Lung microvascular endothelial cell (primary cell): ENCODE measurements at regions not wholly inside any gene's neighbourhood (a gene's known extent, or its start where the extent isn't known, plus 50 kb on each side); places are given as distances from the start of the nearest gene placed in this dataset.

Experiments used
- DNase-seq, 2 donors: peaks; one replicate each; pipeline versions ENCODE4 v3.0.0 to v3.0.0-alpha.2; 2010; ENCODE audit warnings: low read depth in 2 of 2

DNA sequence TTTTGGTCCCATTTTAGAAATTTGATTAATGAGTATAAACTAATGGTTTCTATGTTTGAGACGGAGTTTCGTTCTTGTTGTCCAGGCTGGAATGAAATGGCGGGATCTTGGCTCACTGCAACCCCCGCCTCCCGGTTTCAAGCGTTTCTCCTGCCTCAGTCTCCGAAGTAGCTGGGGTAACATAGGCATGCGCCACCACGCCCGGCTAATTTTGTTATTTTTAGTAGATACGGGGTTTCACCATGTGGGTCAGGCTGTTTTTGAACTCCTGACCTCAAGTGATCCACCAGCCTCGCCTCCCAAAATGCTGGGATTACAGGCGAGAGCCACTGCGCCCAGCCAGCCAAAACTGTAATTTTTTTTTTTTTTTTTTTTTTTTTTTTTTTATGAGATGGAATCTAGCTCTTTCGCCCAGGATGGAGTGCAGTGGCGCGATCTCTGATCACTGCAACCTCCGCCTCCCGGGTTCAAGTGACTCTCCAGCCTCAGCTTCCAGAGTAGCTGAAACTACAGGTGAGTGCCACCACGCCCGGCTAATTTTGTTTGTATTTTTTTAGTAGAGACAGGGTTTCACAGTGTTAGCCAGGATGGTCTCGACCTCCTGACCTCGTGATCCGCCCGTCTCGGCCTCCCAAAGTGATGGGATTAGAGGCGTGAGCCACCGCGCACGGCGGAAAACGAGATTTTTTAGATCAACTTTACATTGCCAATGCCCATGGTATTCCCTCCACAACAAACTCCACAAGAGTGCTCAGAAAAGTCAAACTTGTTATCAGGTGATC lies 127.8 kb downstream of the HFE start:
- no peak for DNase-seq

GRCh38 chr6:26215585-26216358 lies 128.5 kb downstream of the HFE start:
- peak; percentile 18 to 24 for DNase-seq

DNA sequence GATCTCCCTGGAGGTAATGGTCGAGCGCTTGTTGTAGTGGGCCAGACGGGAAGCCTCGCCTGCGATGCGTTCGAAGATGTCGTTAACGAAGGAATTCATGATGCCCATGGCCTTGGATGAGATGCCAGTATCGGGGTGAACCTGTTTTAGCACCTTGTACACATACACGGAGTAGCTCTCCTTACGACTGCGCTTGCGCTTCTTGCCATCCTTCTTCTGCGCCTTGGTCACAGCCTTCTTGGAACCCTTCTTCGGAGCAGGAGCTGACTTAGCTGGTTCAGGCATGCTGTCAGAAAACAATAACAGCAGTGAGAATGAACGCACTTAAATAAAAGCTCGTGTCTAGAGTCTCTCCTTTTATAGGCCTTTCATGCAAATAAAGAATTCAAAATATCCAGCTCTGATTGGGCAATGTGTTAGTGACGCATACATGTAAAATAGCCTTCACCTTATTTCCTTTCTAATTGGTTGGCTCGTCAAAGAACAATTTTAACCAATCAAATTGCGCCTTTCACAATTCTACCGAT lies 129.2 kb downstream of the HFE start:
- peak; percentile 97 to 98 for DNase-seq

DNA sequence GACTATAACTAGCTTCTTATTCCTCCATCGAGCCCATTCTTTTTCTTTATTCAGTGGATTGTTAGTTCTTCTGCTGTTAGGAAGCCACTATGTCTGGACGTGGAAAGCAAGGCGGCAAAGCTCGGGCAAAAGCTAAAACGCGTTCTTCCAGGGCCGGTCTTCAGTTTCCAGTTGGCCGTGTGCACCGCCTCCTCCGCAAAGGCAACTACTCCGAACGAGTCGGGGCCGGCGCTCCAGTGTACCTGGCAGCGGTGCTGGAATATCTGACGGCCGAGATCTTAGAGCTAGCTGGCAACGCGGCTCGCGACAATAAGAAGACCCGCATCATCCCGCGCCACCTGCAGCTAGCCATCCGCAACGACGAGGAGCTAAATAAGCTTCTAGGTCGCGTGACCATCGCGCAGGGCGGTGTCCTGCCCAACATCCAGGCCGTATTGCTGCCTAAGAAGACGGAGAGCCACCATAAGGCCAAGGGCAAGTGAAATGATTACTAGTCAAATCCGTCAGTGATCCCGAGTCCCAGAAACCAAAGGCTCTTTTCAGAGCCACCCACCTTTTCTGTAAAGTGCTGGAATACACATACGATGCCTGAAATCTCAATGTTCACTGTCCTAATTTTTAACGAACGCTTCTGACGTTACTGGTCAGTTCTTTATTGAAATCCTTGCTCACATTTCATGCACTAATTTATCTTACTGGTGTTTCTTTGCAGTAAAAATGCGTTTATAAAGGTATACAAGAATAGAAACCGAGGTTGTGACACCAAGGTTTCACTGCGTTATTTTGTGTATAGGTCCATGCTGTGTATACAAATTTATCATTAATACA lies 129.9 kb downstream of the HFE start:
- DNase-seq, result peak; percentile 93 to 95

- DNase-seq, result peak; percentile 29 to 32
Observed at GRCh38 chr6:26217714-26218075, 130.5 kb downstream of the HFE start.

DNA sequence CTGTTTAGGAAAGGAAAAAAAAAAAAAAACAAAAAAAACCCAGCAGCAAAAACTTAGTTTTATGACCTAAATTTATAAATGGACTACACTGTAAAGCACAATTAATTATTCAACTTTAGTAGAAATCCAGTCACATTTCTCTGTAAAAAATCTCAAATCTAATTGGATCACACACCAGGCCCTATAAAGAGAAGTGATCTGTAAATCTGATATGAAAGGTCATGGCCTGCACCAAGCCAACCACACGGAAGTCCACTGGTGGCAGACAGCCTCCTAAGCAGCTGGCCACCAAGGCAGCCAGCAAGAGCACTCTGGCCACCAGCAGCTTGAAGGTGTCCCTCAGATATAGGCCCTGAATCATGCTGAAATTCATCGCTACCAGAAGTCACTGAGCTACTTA lies 131.6 kb downstream of the HFE start:
- no peak for DNase-seq

DNA sequence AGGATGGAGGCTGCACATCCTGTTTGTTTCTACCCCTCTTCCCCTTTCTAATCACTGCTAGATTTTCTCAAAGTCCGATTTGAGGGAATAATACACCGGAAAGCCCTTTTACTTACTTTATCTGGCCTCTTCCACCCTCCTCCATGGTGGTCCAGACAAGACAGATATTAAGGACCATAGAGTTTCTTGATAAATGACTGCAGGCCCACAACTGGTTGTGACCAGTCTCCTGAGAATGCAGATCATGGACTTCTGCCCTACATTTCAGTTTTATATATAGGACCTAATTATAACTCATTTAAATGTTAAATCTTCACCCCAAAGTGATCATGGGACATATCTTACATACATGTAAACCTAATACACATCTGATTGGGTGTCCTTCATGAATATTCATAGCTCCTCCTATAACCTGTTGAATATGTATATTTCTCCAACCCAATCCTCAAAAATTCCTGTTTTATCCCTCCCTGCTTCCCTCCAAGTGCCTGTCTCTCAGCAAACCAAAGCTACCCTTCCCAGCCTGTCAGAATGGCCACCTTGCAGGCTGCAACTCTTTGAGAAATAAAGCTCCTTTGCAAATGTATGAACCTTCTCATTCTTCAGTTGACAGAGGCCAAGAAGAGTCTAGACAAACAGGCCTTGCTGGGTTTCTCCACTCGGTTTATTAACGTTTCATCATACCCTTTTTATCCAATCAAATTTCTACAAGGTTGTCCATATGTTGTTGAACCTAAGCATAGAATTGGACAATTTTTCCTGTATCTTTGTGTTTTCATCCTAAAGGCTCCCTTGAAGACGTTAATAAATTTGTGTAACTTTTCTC lies 133.1 kb downstream of the HFE start:
- no peak for DNase-seq

DNA sequence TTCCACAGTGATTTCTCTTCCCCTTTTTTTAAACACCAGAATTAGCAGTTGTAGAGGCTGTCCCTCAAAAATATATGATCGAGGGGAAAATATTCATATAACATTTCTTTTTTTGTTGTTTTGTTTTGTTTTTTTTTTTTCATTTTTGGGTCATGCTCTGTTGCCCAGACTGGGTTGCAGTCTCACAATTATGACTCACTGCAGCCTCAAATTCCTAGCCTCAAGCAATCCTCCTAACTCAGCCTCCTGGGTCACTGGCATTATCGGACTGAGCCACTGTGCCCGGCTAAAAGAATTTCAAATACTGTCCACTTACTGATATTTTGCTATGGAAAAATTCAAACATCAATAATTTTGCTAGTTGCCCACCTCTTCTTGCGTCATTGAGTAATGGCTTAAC lies 134.0 kb downstream of the HFE start:
- no peak for DNase-seq

DNA sequence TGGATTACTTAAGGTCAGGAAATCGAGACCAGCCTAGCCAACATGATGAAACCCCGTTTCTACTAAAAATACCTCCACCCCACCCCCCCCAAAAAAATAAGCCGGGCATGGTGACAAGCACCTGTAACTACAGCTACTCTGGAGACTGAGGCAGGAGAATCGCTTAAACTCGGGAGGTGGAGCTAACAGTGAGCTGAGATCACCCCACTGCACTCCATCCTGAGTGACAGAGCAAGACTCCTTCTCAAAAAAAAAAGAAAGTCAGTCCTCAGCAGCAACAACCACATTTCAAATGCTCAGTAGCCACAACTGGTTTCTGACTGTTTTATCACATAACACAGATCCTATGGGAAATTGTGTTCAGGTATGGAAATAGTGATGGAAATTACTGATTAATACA lies 135.3 kb downstream of the HFE start:
- no peak for DNase-seq

DNA sequence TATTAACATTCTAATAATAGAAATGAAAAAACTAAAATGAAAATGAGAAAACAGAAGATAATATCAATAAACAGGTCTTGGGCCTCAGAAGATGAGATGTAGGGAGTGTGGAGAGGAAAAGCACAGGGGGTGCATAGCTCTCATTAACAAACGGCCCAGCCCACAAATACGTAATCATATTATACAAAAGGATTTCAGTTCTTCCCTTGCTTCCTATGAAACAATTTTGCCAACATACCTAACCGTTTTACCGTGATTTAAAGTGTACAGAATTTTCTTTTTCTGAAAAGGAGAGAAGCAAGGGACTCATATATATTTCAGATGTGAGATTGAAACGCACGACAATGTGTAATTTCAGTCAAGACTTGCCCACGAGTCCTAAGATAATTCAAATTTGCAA lies 136.0 kb downstream of the HFE start:
- peak in 1 of 2 donors; percentile 47 for DNase-seq

- peak; percentile 93 to 96 for DNase-seq
Observed at GRCh38 chr6:26223650-26224546, 136.7 kb downstream of the HFE start.

DNA sequence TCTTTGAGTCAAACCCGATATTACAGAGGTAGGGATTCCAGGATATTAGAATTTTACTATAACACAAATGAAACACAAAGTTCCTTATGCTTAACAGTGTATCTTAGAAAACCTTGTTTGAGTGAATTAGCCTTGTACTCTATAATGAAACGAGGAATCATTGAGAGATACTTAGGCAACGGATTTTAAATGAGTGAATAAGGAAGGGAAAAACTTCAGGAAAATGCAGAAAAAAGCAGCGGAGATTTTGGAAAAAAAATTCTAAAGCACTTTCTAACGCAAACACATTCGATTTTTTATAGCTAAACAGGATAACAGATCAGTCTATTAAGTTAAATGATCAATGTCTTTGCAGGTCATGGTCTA lies 137.3 kb downstream of the HFE start:
- no peak for DNase-seq

GRCh38 chr6:26224940-26225847 lies 138.0 kb downstream of the HFE start:
- peak; percentile 79 for DNase-seq

GRCh38 chr6:26225848-26226578 lies 138.8 kb downstream of the HFE start:
- DNase-seq, result no peak

- DNase-seq, result no peak
Observed at GRCh38 chr6:26226579-26226967, 138.4 kb upstream of the BTN3A2 start.

DNA sequence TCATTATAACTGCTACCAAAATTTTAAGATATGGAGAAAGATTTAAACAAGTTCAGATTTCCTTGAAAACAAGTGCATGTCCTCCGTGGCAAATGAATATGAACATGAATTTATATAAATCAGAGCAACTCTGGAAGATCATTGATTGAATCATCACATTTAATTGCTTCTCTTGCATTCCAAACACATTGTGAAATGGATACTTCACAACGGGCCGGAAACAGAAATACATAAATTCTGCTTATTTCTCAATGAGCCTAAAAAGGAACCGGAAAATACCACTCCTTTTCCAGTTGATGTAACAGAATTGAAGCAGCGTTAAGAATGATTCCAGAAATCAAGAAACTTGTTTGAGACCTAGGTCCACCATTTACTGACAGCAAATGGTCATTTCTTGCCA lies 134.6 kb upstream of the BTN3A2 start:
- DNase-seq, result peak in 1 of 2 donors; percentile 45

GRCh38 chr6:26231006-26231587 lies 133.9 kb upstream of the BTN3A2 start:
- DNase-seq, result no peak
